ENCODE measurements at regions not wholly inside any gene's neighbourhood (a gene's known extent, or its start where the extent isn't known, plus 50 kb on each side); places are given as distances from the start of the nearest gene placed in this dataset.
A peak's percentile ranks its signal among the peaks of the same experiment; 100 is the strongest.

DNA sequence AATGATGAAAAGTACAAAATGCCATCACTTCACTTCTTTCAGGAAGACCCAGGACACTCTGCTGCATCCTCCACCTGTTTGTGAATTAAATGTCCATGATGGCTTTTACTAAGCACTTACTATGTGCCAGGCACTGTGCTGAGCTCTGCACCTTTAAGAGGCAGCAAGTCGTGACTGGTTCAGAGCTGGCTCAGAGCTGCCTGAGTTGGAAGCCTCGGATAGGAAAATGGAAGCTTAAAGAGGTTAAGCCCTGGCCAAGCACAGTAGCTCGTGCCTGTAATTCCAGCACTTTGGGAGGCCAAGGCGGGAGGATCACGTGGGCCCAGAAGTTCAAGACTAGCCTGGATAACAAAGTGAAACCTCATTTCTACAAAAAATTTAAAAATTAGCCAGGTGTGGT lies 95.6 kb downstream of the SNX5 start:
- peak overlapping the region; percentile 72; the same call in 1 of the 2 replicates for H3K4me2 ChIP-seq (ENCODE audit: low read length)
- DNase-seq (ENCODE audit: low read depth, low spot score) (no peak), ATAC-seq (no peak)
- RAD21 ChIA-PET (ENCODE audit: low non-redundant PET in 1 of 2, low total read pairs in 2 of 2, uncharacterized antibody in 2 of 2, unreplicated experiment in 2 of 2) = no interaction called here
- H2AFZ ChIP-seq (ENCODE audit: low read depth, low read length, poor library complexity, severe bottlenecking) = no peak overlapping the region
- H3K27me3 ChIP-seq (ENCODE audit: insufficient read depth, low read length) = peaks cover 6% of the 10 kb centered on the region; the same call in 1 of the 2 replicates
- CTCF ChIA-PET = interaction anchor here (1.6 to 2.7 kb wide), 2 partner anchors 25 to 191 kb away, joined by 8 to 15 read pairs; partner anchors contain the start of gene RRBP1
- H3K4me1 ChIP-seq (ENCODE audit: control insufficient read depth in 1 of 2, insufficient read depth in 2 of 2, low read length in 2 of 2) = peaks cover 23 to 32% of the 10 kb centered on the region in 2 experiments
- H3K36me3 ChIP-seq (ENCODE audit: control insufficient read depth in 1 of 2, insufficient read depth in 2 of 2, low read length in 2 of 2) = no peaks in the 10 kb centered on the region
- H3K79me2 ChIP-seq (ENCODE audit: insufficient read depth, low read length) = no peaks in the 10 kb centered on the region
- TF ChIP-seq, protein P1, sequence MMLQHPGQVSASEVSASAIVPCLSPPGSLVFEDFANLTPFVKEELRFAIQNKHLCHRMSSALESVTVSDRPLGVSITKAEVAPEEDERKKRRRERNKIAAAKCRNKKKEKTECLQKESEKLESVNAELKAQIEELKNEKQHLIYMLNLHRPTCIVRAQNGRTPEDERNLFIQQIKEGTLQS (IDR thresholded peaks at IDR 0.05) = no peak
- TF ChIP-seq JUND (IDR thresholded peaks at IDR 0.05) = no peak
- TF ChIP-seq, protein P2, sequence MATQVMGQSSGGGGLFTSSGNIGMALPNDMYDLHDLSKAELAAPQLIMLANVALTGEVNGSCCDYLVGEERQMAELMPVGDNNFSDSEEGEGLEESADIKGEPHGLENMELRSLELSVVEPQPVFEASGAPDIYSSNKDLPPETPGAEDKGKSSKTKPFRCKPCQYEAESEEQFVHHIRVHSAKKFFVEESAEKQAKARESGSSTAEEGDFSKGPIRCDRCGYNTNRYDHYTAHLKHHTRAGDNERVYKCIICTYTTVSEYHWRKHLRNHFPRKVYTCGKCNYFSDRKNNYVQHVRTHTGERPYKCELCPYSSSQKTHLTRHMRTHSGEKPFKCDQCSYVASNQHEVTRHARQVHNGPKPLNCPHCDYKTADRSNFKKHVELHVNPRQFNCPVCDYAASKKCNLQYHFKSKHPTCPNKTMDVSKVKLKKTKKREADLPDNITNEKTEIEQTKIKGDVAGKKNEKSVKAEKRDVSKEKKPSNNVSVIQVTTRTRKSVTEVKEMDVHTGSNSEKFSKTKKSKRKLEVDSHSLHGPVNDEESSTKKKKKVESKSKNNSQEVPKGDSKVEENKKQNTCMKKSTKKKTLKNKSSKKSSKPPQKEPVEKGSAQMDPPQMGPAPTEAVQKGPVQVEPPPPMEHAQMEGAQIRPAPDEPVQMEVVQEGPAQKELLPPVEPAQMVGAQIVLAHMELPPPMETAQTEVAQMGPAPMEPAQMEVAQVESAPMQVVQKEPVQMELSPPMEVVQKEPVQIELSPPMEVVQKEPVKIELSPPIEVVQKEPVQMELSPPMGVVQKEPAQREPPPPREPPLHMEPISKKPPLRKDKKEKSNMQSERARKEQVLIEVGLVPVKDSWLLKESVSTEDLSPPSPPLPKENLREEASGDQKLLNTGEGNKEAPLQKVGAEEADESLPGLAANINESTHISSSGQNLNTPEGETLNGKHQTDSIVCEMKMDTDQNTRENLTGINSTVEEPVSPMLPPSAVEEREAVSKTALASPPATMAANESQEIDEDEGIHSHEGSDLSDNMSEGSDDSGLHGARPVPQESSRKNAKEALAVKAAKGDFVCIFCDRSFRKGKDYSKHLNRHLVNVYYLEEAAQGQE (IDR thresholded peaks at IDR 0.05; ENCODE audit: low read depth) = no peak
- H3K9ac ChIP-seq (ENCODE audit: low read length) = no peak overlapping the region
- H3K4me3 ChIP-seq (replicated peaks in 1 of 2; ENCODE audit: low read depth in 1 of 2, low read length in 2 of 2) = no peak overlapping the region
- no peaks in the 10 kb centered on the region for H3K9me2 ChIP-seq (ENCODE audit: insufficient read depth)
- H4K20me1 ChIP-seq (ENCODE audit: insufficient read depth) = no peaks in the 10 kb centered on the region
- POLR2A ChIA-PET = interaction anchor here (1.5 to 2.1 kb wide), 3 partner anchors 24 to 190 kb away, joined by 5 to 11 read pairs (median 6); partner anchors contain the start of gene RRBP1
- no peaks in the 10 kb centered on the region for H3K9me3 ChIP-seq (ENCODE audit: control insufficient read depth in 1 of 2, insufficient read depth in 1 of 2, low read depth in 1 of 2, low read length in 2 of 2)
- no peak overlapping the region for H3K27ac ChIP-seq (ENCODE audit: low read depth, low read length)
- intact Hi-C loops (cut with micrococcal nuclease) = no loop called here
- BruUV-seq (replicated peaks) = no TSS peak

DNA sequence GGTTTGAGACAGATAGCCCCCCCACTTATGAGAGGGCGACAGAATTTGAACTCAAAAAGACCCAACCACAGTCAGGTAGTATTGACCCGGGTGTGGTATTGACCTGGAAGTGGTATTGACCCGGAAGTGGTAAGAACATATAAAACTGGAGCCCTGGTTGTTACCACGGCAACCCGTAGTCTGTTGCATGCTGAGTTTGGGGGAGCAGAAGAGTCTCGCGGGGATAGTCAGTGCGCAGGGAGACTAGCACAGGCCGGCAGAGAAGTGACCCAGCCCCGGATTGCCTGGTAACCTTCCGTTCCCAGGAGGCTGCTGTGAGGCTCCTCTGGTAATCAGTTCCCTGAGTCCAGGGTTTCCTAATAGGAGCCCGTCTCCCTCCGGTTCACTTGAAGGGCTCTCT lies 96.2 kb downstream of the SNX5 start:
- peaks cover 23 to 32% of the 10 kb centered on the region in 2 experiments for H3K4me1 ChIP-seq (ENCODE audit: control insufficient read depth in 1 of 2, insufficient read depth in 2 of 2, low read length in 2 of 2)
- H3K4me3 ChIP-seq (replicated peaks in 1 of 2; ENCODE audit: low read depth in 1 of 2, low read length in 2 of 2) = no peak overlapping the region
- H4K20me1 ChIP-seq (ENCODE audit: insufficient read depth) = no peaks in the 10 kb centered on the region
- ChIA-PET CTCF (interaction anchor here (1.6 kb wide), 1 partner anchor 26 kb away, joined by 8 read pairs; no protein-coding TSS in a partner anchor), RAD21 (ENCODE audit: low non-redundant PET in 1 of 2, low total read pairs in 2 of 2, uncharacterized antibody in 2 of 2, unreplicated experiment in 2 of 2) (no interaction called here), POLR2A (no interaction called here)
- intact Hi-C loops (cut with micrococcal nuclease) = no loop called here
- no peak overlapping the region for H3K4me2 ChIP-seq (ENCODE audit: low read length)
- no peak overlapping the region for H2AFZ ChIP-seq (ENCODE audit: low read depth, low read length, poor library complexity, severe bottlenecking)
- DNase-seq (ENCODE audit: low read depth, low spot score) = no peak
- H3K79me2 ChIP-seq (ENCODE audit: insufficient read depth, low read length) = no peaks in the 10 kb centered on the region
- no peaks in the 10 kb centered on the region for H3K36me3 ChIP-seq (ENCODE audit: control insufficient read depth in 1 of 2, insufficient read depth in 2 of 2, low read length in 2 of 2)
- TF ChIP-seq POLR2AphosphoS5 (IDR thresholded peaks at IDR 0.05; ENCODE audit: low read depth, low read length) (no peak), TCF7L2 (IDR thresholded peaks at IDR 0.05; ENCODE audit: borderline replicate concordance, extremely low read depth, insufficient read depth, insufficient read length) (no peak), ZNF274 (IDR thresholded peaks at IDR 0.05; ENCODE audit: low read depth, low read length) (no peak), EZH2 (IDR thresholded peaks at IDR 0.05) (no peak)
- TF ChIP-seq, protein P1 (IDR thresholded peaks at IDR 0.05) = no peak
- H3K27ac ChIP-seq (ENCODE audit: low read depth, low read length) = no peak overlapping the region
- H3K9ac ChIP-seq (ENCODE audit: low read length) = no peak overlapping the region
- ATAC-seq = no peak
- no peaks in the 10 kb centered on the region for H3K9me2 ChIP-seq (ENCODE audit: insufficient read depth)
- BruUV-seq (replicated peaks) = no TSS peak
- H3K9me3 ChIP-seq (ENCODE audit: control insufficient read depth in 1 of 2, insufficient read depth in 1 of 2, low read depth in 1 of 2, low read length in 2 of 2) = no peaks in the 10 kb centered on the region
- peaks cover 10% of the 10 kb centered on the region; the same call in 1 of the 2 replicates for H3K27me3 ChIP-seq (ENCODE audit: insufficient read depth, low read length)

Data from HCT116 (cell line).